GM21390 (cell line): ENCODE measurements at regions not wholly inside any gene's neighbourhood (a gene's known extent, or its start where the extent isn't known, plus 50 kb on each side); places are given as distances from the start of the nearest gene placed in this dataset.
"Not testable (repeated sequence)": the region's sequence is repeated elsewhere in the genome, so short reads cannot be mapped to it uniquely, and the experiment has no call there.

Source experiments
- ATAC-seq: cut with Tn5 transposase; IDR thresholded peaks from one replicate; pipeline ENCODE4 v1.9.1; 2021; ENCODE audit not compliant: unreplicated experiment

DNA sequence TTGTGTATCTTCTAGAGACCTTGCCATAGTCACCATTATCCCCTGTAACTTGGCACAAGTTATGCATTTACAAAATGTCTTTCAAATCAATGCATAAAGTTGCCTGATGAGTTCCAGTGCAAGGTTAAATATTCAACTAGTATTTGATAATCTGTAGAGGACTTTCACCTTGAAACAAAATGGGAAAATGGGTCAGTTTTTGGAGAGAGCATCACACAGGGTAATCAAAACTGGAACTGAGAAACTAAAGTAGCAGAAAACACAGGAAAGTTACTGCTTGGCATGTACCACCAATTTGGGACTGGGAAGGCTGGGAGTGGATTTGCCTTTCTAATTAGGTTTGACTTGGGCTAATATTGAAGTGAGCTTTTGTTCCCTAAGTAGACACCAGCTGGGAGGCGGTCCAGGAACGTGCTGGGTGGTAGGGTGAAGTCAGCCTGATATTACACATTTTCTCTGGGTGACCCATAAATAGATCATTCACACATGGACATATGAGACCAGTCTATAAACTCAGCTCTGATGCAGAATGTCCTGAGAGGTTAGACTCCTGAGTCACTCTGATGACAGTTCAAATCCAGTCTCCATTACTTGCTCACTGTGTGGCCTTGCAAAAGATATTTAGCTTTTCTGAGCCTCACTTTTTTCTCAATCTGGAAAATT lies 152.3 kb downstream of the PCTP start:
- ATAC-seq = no peak

DNA sequence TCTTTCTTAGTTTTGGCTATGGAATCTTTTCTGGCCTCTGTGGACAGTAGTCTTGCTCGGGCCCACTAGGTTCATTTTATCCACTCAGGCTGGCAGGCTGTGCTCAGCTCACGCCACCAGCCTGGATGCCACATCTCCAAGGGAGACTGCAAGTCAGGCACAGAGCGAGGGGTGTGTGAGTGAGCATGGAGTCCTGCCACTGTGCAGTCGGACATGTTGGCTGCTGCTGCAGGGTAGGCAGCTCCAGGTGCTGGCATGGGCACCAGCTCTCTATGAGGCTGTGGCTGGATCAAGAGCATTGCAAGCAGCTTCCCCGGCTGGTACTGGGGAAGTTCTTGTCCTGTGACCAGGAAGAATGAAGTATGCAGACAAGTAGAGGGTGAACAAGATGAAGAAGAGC lies 158.9 kb downstream of the PCTP start:
- ATAC-seq = no peak

- no peak for ATAC-seq
Observed at GRCh38 chr17:55911186-55911585, 160.3 kb downstream of the PCTP start.

GRCh38 chr17:55925440-55925839 lies 174.6 kb downstream of the PCTP start:
- ATAC-seq = no peak

DNA sequence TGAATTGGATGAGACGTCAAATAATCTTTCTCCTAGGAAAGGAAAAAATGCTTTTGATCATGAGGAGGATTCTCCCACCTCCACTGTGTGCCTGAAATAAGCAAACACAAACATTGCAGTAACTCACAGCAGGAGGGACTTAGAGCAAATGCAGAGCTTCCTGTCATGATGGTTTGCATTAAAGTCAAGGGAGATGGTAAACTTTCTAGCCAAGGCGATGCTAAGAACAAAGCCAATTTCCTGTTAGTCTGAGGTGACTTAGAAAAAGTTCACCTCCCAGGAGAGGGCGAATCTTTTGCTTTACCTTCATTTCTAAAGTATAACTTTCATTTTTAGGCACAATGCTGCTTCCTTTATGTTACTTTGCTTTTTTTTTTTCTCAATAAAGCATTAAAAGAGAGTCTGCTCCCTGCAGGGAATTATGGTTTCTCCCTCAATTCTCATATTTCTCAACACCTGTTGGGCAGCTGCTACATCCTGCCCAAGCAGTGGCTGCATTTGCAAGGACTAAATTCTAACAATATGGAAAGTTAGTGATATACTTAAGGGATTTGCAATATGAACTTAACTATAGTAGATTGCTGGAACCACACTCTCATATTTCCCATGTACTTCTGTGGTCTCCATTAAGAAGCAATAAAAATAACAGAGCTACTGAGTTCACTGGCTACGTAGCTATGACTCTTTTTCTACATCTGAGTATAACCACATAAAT lies 175.6 kb downstream of the PCTP start:
- ATAC-seq = no peak

- ATAC-seq = no peak
Observed at GRCh38 chr17:55930291-55930809, 179.5 kb downstream of the PCTP start.

DNA sequence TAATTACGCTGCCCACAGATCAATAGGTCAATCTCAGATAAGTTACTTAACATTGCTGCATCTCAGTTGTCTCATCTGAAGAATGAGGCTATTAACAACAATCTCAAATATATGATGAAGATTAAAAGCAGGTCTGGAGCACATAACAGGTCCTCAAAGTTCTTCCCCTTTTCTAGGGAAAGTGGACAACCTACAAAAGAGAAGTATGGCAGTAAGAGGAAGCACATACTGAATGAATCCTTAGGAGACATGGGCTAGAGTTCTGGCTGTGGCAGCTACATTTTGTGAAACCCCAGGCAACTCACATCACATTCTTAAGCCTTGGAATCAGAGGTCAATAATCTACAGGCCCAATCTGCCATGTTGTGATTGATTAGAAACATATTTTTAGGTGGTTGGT lies 180.6 kb downstream of the PCTP start:
- ATAC-seq = no peak

- ATAC-seq = no peak
Observed at GRCh38 chr17:55932973-55933372, 182.1 kb downstream of the PCTP start.

DNA sequence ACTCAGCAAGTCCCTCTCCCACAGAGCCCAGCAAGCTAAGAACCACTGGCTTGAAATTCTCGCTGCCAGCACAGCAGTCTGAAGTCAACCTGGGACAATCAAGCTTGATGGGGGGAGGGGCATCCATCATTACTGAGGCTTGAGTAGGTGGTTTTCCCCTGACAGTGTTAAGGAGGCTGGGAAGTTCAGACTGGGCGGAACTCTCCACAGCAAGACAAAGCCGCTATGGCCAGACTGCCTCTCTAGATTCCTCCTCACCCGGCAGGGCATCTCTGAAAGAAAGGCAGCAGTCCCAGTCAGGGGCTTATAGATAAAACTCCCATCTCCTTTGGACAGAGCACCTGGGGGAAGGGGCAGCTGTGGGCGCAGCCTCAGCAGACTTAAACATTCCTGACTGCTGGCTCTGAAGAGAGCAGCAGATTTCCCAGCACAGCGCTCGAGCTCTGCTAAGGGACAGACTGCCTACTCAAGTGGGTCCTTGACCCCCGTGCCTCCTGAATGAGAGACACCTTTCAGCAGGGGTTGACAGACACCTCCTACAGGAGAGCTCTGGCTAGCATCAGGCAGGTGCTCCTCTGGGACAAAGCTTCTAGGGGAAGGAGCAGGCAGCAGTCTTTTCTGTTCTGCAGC lies 188.4 kb downstream of the PCTP start:
- not testable (repeated sequence) for ATAC-seq

GRCh38 chr17:55959756-55960155 lies 193.5 kb upstream of the ANKFN1 start:
- ATAC-seq = no peak

DNA sequence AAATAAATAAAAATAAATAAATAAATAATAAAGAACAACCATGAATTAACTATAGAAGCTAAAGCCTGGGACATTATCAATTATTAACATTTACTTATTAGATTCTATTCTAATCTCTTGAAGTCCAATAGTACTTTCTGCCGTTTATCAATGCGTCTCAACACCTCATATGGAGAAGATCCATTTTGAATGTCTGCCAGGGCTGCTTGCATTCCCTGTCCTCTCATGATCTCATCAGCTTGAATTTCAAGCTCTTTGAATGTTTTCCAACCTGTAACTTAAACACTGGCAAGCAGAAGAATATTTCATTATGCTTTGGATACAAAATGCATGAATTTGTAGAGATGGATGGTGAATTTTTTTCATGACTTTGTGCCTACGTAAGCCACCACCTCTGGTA lies 191.9 kb upstream of the ANKFN1 start:
- ATAC-seq = no peak

DNA sequence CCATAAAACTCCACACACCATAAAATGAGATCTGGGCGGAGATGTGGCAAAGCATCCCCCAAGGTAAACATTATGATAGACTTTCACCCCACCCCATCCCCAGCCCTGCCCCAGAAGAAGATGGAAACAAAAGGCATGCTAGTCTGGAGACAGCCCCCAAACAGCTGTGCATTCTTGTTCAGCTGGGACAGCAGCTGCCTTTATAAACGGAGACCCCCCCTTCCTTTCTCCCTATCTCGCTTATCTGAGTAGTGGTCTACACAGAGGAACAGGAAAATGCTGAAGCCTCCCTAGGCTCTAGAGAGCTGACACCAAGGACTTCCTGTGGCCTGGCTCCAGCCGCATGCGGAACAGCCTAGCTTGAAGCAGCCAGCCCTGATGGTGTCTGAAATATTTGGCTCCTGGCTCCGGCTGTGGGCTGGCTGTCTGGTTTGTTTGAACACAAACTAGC lies 190.3 kb upstream of the ANKFN1 start:
- ATAC-seq = no peak

- no peak for ATAC-seq
Observed at GRCh38 chr17:55964191-55964590, 189.1 kb upstream of the ANKFN1 start.

- no peak for ATAC-seq
Observed at GRCh38 chr17:55965051-55965450, 188.2 kb upstream of the ANKFN1 start.

DNA sequence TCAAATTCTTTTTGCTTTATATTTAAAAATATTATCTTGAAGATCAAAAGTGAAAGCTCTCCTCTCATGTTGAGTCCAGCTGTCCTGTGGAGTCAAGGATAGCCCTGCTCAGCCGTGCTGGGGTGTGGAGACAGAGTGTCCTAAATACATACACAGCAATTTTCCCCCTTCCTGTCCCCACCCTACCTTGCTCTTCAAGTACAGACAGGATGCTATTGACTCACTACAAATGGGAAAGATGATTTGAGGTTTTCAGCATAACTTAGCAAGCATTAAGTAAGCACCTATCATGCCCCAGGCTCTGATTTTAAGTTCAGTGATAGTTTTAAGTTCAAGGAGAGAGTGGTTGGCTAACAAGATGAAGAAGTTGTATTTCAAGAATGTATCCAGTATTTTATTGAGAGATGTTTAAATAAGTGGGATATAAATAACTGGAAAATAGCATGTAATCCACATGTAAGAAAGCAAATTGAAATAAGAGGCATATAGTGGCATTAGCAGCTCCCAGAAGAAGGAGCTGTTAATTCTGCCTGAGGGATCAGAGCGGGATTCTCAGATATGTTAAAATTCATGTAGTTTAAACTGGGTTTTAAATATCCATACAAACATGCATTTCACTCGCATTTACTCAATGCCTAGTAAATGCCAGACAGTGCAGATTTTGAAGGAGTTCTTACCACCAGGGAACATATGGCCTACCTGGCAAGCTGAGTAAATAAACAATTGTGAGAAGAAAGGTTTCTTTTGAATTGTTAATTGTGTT lies 183.5 kb upstream of the ANKFN1 start:
- ATAC-seq = no peak

- no peak for ATAC-seq
Observed at GRCh38 chr17:55978578-55978977, 174.7 kb upstream of the ANKFN1 start.

DNA sequence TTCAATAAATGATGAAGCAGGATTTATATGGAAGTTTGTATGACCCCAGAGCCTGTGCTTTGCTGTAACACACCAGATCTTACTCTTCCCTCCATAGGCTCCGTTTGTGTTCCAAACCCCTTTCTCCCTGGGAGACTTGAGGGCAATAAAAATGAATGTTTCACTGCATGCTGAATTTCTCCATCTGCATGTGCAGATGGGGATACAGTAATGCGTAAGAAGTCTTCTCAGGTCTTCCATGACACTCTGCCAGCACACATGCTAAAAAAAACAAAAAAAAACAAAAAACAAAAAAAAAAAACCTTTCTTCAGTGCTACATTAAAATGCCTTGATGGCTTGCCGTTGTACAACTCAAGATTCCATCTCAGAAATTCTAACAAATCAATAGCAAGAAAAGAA lies 170.2 kb upstream of the ANKFN1 start:
- ATAC-seq = no peak

DNA sequence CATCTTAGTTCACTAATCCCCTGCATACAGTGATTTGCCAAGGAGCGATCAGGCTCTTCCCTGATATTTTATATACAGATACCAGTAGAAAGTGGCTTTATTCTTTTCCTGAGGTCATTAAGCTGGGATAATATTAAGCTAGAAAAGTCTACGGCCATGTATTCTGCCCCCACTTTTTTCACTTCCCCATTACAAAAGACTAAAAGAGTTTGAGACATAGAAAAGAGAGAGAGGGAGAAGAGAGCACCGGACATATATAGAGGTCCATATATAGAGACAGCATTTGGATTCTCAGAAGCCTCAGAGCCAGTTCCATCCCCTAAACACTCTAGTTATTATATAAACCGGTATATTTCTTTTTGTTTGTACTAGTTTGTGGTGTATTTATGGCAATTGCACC lies 166.5 kb upstream of the ANKFN1 start:
- ATAC-seq = no peak

GRCh38 chr17:55988861-55989260 lies 164.4 kb upstream of the ANKFN1 start:
- ATAC-seq = no peak

DNA sequence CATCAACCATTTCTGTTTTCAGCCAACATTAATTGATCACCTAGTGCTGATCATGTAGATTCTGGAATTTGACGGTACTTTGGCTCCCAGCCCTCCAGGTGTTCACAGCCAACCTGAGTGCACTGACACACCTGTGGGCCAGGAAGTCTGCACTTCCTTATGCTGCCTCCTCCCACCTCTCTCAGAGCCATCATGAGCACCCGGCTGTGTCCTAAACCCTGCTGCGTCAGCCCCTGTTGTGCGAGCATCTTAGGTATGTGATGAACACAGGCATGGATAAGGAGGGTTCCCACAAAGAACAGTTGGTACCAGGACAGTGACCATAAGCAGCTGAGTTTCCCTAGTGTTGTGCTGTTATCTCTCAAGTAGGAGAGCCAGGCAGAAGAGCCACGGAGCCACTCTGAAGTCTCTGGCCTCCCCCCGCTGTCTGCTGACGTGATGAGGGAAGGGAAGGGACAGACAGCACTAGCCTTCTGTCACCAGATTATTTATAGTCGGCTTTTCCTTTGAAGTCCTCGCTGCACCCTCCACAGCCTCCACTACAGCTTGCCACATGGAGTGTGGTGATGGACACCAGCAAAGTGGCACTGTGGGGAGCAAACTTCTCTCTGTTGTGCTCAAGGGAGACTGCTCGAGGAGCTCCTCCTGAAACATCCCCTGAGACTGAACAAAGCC lies 162.8 kb upstream of the ANKFN1 start:
- ATAC-seq = no peak

DNA sequence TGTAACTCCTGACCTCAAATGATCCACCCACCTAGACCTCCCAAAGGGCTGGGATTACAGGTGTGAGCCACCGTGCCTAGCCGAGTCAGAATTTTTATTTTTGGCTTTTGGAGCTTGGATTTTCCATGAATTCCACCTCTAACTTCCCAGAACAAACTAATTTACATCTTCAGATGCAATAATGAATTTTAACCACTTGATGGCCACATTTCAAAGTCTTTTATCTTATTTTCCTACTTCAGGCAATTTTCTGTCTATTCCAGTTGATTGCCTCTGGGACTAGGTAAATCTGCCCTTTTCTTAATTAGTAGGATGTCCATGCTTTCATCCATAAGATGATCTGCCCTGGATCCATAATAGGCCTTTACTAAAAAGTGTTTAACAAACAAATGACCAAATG lies 156.4 kb upstream of the ANKFN1 start:
- ATAC-seq = no peak
